Stimulated activated CD8-positive, alpha-beta memory T cell treated with anti-CD3 and anti-CD28 coated beads, Interleukin-15, amount 100 ng/mL, for 1 hour (primary cell): ENCODE measurements at regions not wholly inside any gene's neighbourhood (a gene's known extent, or its start where the extent isn't known, plus 50 kb on each side); places are given as distances from the start of the nearest gene placed in this dataset.
"Not testable (repeated sequence)": the region's sequence is repeated elsewhere in the genome, so short reads cannot be mapped to it uniquely, and the experiment has no call there.

Source experiments
- DNase-seq: peaks from one replicate; pipeline ENCODE4 v3.0.0-alpha.2; 2020; ENCODE audit warnings: low read depth

DNA sequence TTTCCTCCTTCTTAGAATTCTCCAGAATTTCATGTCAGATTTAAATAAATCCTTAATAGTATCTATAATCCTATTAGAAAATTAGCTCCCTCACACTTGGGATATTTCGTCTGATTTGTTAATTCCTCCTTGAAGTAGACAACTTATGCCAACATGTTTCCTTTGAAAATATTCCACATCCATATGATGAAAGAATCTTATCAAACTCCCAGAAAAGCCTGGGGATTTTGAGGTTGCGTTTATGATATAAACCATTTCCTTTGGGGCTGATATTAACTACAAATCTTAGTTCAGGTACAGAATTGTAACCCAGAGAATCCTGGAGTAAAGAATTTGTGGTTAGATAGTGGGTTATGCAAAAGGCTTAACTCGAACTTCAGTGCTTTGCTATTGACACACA lies 2373.8 kb upstream of the ACO1 start:
- no peak for DNase-seq

DNA sequence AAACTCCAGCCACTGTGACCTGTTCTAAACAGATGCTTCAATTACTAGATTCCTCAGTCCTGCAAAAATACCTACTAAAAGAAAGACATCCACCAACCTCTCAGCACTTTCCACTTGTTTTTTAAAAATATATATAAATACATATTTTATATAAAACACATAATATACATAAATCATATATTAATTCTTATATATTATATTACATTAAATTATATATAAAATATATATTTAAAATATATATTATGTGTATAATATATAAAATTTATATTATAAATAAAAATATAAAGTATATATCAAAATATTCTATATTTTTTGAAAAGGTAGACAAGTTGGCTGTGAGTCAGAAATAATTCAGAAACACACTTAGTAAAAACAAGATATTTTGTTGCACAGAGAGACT lies 2371.8 kb upstream of the ACO1 start:
- no peak for DNase-seq

DNA sequence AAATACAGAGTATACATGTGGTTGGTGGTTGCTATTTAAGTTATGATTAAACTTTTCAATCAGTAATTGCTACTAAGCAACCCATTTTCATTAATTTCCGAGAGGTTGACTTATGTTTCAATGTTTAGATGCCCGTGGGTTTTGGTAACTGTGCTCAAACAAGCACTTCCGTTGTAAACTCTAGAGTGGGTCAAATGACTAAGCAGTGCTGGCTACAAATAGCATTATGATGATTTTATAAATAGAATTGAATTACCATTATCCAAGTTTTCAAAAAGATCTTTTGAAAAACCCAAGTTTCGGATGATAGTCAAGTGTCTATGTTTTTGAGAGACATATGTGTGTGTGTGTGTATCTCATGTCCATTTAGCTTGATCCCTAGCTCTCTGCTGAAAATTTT lies 2369.4 kb upstream of the ACO1 start:
- DNase-seq: no peak

DNA sequence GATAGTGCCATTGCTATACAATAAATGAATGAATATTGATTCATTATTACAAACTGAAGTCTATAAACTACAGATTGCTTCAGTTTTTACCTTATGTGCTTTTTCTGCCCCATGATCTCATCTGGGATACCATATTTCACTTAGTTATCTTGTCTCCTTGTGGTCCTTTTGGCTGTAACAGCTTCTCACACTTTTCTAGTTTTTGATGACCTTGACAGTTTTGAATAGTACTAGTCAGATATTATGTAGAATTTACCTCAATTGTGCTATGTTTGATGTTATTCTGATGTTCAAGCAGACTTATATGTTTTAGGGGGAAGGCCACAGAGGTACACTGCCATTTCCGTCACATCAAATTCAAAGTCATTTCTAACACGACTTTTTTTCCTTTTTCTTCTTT lies 2364.3 kb upstream of the ACO1 start:
- DNase-seq: no peak

DNA sequence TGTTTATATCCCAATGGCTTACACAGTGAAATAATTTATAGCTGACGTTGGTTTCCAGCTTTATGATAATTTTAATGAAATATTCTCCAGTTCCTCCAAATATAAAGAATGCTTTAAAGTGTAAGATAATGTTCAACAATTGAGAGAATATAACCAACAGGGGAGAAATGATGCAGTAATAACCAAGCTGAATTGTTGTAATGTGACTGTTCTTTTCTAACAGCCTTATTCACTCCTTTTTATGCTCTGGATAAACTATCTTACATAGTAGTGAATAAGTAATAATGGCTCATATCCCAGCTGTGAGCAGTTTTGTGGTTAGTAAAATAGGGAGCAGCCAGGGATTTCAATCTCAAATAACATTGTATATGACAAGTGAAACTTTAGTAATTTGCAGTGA lies 2348.7 kb upstream of the ACO1 start:
- DNase-seq: no peak

DNA sequence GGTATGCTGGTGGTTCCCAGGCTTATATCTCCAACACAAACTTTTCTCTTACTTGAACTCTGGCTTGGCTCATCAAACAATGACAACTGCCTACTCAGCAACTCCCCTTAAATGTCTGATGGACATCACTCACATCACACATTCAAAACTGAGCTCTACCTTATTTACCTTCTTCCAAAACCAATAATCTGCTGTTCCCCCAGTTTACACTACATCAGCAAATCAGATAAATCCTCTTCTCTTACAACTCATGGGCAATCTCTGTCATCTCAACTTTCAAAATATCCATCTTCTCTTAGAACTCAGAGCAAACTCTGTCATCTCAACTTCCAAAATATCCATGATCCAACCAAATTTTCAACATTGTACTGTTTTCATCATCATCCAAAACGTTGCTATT lies 2347.9 kb upstream of the ACO1 start:
- DNase-seq: no peak

DNA sequence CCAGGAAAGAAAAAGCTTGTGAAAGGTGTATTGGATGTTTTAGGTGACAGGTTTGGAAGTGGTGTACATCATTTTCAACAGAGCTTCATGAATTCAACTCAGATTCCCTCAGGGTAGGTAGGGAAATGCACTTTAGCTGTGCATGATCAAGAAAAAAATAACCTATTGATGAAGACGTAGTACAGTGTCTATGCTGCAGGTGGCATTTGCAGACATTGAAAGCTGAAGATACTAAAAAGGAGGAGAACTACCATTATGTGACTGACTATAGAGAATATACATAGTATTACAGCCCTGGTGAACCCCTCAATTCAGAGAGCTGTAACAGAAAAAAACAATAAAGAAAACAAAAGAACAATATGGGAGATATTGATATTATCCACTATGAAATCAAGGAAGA lies 2344.7 kb upstream of the ACO1 start:
- DNase-seq: no peak

DNA sequence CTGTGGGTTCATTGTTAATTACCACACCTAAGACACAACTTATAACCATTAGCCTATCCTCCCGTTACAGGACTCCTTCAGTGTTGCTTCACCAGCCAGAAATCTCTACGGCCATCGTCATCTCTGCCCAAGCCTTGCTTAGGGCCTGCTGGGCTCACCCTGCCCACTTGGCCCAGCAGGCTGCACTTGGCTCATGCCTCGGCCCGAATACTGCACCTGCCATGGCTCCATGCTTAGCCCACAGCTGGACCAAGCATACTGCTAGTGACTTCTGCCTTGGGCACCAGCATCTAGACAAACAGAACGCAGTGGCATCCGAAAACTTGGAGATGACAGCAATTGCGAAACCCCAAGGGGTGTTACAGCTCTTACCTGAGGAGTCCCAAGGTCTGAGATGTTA lies 2336.0 kb upstream of the ACO1 start:
- DNase-seq: no peak

DNA sequence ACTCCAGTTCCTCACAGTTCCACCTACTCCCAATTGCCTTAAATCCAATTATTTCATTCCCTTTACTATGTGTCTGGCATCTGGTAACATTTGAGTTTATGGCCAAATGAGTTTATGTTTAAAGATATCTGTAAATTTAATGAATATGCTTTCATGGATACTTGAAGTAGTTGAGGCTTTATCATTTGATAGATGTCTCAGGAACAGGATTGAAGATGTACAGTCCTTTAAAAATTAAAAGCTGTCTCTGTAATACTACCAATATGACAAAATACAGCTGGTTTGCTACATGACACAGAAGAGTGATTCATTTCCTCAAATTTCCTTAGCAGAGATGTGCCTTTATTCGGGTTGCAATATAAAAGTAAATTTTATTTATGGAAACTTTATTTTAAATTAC lies 2326.0 kb upstream of the ACO1 start:
- DNase-seq: no peak

DNA sequence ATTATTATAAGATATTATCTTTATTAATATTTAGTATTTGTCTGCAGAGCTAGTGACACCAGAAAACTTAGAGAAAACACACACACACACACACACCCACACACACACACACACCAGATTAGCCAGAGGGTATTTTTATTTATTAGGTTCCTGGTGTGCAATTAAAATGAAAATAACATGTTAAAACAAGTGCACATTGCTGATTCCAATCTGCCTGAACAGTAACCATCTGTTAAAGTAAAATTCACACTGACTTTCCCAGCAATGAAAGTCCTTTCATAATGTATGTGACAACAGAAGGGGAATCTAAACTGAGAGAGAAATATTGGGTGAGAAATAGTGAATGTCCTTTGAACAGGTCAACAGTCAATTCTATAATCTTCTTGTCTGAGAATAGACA lies 2323.5 kb upstream of the ACO1 start:
- DNase-seq: no peak

DNA sequence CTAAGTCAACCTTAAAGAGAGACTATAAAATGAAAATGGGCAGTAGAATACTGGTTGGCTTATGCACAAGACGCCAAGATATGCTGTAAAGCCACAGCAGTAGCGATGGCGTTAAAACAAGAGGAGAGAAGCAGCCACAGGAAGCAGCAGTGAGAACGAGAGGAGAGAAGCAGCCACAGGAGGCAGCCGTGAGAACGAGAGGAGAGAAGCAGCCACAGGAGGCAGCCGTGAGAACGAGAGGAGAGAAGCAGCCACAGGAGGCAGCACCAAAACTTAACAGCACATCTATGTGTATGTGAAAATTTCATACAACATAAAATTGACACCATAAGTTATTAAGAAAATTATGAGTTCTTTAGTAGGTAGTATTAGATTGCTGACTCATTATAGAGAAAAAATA lies 2318.6 kb upstream of the ACO1 start:
- DNase-seq: no peak

DNA sequence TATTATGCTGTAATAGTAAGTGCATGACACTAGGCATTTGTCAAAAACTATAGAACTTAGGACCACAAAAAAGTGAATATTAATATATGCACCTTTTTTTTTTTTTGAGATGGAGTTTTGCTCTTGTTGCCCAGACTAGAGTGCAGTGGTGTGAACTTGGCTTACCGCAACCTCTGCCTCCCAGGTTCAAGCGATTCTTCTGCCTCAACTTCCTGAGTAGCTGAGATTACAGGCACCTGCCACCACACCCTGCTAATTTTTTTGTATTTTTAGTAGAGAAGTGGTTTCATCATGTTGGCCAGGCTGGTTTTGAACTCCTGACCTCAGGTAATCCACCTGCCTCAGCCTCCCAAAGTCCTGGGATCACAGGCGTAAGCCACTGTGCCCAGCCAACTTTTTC lies 2315.2 kb upstream of the ACO1 start:
- DNase-seq: not testable (repeated sequence)

DNA sequence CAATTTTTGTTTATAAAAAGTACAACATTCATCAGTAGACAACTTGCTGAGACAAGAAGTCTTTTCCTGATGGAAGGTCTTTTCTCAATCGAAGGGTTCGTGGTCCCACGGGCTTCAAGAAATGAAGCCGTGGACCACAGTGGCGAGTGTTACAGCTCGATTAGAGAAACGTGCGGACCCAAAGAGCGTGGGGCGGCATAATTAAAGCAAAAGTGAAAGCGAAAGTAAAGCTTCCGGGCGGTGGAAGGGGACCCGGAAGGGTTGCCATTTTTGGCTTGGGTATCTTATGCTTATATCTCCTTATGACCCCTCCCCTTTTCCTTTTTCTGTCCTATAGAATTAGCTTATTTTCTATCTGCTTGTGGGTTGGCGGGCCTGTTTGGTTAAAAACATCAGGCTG lies 2309.4 kb upstream of the ACO1 start:
- DNase-seq: no peak

DNA sequence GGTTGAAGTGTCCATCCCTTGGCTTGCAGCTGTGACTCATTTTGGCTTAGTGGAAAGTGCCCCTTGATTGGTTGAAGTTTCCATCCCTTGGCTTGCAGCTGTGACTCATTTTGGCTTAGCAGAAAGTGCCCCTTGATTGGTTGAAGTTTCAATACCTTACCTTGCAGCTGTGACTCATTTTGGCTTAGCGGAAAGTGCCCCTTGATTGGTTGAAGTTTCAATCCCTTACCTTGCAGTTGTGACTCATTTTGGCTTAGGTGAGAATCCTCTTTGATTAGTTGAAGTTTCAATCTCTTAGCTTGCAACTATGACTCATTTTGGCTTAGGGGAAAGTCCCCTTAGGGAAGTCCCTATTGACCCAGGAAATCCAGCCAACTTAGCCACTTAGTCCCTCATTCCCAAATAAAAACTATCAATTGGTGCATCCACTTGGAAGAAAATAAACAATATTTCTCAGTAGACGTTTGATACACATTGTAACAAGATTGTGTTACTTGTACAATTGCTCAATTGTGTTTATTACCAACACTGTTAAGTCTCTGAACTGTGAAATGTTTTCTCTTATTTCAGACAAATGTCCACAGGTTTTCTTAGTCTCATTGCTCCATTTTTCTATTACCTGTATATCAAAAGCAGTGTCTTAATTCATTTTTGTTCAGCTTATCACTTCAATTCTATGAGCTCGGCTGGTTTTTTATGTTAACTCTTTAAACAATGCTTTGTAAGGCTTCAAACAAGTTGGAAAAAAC lies 2308.8 kb upstream of the ACO1 start:
- no peak for DNase-seq

DNA sequence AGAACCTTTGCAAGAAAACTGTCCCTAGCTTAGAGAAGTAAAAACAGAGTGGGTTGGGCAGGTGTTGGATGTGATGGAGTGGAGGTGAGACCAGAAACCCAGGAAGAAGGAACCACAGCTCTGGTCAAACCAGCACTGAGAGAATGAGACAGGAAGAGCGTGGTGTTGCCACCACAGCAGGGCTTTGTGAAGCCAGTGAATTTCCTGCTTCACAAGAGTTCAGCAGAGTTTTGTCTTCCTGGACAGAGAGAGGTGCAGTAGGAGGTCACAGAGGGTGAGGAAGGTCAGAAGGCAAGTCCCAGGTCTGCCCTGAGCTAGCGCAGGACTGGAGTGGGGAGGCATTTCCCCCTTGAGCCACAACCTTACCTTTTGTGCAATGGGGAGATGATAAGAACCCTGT lies 2306.2 kb upstream of the ACO1 start:
- no peak for DNase-seq

DNA sequence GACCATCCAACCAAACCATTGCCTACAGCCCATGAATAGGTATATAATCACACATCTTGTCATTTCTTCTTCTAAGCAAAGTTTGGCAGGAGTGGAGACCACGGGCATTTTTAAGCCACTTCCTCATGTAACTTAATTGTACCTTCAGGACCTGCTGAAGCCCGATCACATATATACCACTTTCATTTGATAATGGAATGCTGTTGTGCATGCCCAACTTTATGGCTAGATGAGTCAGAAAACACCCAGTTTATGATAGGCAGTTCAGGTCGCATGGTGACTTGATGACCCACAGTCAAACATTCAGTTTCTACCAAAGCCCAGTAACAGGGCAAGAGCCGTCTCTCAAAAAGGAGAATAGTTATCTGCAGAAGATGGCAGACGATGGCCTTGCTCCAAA lies 2295.0 kb upstream of the ACO1 start:
- no peak for DNase-seq

DNA sequence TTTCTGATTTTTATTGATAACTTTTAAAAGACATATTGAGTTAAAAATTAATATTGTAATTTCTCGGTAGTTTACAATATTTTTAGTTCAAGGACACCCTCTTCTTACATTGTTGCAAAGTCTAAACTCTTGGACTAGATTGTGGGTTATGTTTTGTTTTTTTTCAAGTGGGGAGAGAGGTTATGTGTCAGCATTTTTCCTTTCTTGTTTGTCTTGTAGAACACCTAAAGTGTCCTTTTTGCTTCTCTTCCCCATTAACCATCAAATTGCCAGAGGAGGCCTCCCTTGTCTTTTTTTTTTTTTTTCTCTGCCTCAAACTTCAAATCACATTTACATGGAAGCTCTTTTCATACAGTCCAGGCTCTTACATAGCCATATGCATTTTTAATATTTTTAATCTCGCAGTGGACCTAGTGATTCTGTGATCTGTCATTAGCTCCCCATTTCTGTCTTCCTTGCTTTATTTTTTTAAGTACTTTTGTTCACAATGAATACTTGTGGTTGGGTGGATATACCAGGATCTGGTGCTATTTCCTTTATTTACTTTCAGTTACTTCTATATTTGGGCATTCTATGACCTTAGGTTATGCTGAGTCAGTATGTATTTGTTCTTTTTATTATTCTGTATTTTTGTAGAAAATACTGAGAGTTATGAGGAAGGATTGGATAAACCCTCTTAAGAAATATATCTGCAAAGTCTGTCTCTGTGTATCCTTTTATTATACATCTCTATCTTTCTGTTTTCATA lies 2280.6 kb upstream of the ACO1 start:
- no peak for DNase-seq

DNA sequence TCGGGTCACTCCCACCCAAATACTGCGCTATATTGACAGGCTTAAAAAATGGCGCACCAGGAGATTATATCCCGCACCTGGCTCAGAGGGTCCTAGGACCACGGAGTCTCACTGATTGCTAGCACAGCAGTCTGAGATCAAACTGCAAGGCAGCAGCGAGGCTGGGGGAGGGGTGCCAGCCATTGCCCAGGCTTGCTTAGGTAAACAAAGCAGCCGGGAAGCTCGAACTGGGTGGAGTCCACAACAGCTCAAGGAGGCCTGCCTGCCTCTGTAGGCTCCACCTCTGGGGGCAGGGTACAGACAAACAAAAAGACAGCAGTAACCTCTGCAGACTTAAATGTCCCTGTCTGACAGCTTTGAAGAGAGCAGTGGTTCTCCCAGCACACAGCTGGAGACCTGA lies 2277.3 kb upstream of the ACO1 start:
- not testable (repeated sequence) for DNase-seq

DNA sequence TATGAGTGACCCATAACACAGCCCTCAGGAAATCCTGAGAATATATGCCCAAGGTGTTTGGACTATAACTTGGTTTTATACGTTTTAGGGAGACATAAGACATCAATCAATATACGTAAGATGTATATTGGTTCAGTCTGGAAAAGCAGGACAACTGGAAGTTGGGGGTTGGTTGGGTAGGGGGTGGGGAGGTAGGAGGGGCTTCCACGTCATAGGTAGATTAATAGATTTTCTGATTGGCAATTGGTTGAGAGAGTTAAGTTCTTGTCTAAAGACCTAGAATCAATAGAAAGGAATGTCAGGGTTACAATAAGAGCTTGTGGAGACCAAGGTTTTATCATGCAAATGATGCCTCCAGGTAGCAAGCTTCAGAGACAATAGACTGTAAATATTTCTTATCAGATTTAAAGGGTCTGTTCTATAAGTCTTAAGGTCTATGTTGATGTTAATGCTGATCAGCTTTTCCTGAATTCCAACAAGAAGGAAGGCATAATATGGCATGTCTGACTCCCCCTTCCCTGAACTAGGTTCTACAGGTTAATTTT lies 2267.7 kb upstream of the ACO1 start:
- DNase-seq: no peak

DNA sequence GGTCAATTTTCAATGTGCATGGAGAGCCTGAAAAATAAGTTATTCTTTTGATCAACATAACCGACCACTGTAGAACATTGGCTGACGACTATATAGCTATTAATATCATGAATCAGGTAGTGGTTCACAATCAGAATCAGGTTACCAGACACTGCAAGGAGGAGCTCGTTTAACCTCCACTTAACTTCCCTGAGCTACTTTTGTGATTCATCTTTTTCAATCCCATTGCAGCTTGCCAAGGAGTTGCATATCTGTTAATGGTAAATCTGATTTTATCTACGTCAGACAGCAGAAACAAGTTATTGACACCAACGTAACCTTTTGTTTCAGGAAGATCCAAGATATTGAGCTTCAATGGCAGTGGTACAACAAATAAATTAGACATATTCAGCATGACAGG lies 2263.8 kb upstream of the ACO1 start:
- no peak for DNase-seq

DNA sequence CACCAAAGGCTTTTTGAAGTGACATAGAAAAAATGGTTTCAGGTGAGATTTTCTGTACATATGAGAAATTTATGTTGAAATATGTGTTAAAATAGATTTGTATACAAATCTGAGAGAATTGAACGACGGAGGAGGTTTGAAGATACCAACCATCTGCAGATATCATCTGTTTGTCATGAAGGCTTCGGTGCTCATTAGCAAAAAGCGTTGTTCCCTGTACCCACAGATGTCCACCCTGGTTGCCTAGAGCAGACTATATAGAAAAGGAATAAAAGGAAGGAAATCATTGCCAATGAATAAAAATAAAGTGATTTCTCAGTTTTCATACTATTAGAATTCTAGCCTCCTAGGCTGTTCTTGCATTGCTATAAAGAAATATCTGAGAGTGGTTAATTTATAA lies 2262.8 kb upstream of the ACO1 start:
- DNase-seq: no peak

DNA sequence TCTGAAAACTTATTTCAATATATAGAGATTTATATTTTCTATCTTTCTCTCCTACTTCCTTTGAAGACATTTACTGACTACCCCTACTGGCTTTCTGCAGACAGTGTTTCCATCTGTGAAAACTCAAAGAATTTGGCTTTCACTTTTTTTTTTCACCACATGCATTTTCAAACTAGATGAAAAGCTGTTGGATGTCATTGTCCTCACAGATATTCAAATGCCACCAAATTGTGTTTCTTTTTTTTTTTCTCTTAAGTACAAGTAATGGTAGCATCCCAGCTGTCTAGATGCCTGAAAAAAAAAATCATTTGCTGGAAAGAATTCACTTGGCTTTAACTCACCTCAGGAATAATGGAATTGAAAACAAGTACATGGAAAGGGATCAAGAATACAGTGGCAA lies 2258.6 kb upstream of the ACO1 start:
- no peak for DNase-seq

DNA sequence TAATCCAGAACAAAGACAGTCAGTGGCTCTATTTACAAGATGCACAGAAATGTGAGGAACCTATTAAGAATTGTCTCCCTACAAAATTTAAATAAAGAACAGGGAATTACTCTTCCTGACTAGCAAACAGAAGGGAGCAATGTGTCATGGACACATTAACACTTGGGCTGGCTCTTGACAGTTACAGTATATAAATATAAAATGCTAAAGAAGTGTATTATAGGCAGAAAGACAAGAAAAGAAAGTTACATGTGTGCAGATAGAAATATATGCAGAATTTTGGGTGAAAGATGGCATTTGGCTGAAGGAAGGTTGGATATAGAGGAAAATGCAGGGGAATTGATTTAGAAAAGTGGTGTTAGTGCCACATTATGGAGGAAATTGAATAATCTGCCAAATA lies 2257.1 kb upstream of the ACO1 start:
- DNase-seq: no peak

DNA sequence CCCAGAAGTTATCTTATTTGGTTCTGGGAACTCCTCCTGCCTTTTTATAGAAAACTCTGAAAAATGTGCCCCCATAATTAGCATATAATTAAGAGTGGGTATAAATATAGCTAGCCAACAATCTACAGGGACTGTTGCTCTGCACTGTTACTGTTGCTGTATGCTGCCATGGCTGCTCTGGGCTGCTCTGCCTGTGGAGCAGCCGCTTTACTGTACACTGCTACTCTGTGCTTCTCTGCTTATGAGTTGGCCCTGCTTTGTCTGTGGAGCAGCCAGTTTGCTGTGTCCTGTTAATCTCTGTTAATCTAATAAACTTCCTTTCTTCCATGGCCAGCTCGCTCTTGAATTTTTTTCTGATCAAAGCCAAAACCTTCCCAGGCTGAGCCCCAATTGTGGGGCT lies 2244.0 kb upstream of the ACO1 start:
- DNase-seq: no peak
